GM18867 (cell line): ENCODE measurements at regions not wholly inside any gene's neighbourhood (a gene's known extent, or its start where the extent isn't known, plus 50 kb on each side); places are given as distances from the start of the nearest gene placed in this dataset.

Experiments
- ATAC-seq: cut with Tn5 transposase; IDR thresholded peaks from one replicate; pipeline ENCODE4 v1.9.1; 2021; ENCODE audit warnings: mild to moderate bottlenecking, moderate library complexity; ENCODE audit not compliant: unreplicated experiment

DNA sequence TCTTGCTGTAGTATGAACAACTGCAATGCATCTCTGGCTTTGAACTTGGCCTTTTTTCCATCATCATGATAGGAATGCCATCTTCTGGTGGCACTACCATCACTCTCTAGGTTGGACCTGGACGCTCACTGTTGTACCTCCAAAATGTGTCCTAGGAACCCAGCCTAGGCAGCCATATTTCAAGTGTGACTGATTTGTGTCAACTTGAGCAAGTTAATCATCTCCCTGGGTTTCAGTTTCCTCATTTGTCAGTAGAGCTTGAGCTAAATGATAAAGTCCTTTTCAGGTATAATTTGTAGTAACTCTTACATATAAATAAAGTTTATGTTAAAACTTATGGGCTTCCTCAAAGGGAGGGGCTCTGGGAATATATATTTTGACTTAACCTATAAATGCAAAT is 241.7 kb upstream of the CEP162 start:
- no peak for ATAC-seq

DNA sequence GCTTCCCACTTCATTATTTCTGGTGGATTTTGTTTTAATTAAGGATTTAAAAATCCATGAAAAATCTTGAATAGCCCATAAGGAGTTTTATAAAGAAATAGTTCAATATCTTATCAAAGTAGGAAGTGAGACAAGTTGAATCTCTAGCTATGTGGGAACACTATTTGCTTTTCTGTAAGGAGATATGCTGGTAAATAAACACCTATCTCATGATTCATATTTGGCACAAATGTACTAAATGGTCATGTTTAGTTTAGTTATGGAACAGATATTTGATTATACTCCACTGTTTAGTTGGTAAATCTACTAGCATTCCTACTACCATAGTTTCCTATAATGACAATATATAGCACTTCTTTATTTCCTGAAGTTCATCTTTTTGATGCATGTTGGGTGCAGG is 239.9 kb upstream of the CEP162 start:
- ATAC-seq, result no peak

DNA sequence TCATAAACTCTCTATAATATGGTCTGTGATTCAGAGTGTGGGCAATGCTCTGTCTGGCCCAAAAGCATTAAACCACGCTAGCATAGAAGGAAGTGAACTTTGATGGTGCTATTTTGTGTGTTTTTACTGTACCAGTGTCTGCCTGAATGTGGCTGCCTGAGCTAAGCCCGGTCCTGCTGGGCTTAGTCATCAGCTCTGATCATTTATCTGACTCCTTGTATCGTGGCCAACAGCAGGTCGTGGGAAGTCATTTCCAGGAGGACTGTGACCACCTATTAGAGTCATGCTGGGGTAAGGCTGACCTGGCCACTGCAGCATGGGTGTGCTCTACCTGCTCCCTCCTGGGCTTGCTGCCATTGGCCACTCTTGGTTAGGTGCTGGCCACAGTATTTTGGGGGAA is 239.1 kb upstream of the CEP162 start:
- no peak for ATAC-seq

DNA sequence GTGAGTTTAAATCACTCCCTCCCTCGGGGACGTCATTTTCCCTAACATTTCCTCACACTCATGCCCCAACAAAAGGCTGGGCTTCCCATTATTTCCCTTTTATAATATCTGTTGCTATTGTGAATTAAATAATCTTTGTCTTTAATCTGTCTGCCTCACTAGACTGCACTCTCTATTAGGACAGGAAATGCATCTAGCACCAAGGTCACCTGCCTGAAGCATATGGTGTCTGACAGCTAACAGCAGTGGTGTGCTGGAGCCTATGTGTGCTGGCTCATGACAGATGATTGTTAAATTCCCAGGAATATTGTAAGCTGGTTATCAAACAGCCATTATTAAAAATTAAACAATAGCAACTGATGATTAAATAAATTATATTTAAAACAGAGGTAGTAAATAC is 237.0 kb upstream of the CEP162 start:
- ATAC-seq, result no peak

DNA sequence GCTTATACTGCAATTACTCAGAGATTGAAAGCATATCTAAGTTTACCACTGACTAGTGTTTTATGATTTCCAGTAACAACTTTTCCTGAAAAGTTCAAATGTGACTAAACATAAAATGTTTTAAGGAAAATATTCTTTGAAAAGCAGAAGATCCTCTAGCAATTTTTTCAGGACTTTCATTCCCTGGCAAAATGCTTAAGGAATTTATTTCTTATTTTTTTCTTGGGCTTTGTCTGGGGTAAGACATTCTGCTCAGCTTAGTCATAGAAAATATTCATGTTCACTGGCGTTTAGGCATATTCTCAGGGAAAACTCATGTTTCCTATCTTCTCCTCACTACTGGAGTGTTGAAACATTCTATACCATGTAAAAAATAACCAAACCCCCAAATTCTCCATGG is 235.3 kb upstream of the CEP162 start:
- no peak for ATAC-seq

DNA sequence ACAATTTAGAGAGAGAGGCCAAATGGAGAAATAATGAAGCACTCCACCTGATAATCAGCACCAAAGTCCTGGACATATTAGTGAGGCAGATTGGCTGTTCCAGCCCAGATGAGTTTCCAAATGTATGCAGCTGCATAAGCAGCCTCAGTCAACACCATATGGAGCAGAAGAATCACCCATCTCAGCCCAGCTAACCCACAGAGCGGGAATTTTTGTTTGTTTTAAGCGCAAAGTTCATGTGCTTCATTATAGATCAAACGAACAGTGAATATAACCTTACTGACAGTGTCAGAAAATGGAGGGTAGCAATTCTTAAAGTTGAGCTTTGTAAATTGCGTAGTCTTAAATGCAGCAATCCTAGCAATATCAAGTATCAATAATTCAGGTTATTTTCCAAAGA is 234.0 kb upstream of the CEP162 start:
- no peak for ATAC-seq

DNA sequence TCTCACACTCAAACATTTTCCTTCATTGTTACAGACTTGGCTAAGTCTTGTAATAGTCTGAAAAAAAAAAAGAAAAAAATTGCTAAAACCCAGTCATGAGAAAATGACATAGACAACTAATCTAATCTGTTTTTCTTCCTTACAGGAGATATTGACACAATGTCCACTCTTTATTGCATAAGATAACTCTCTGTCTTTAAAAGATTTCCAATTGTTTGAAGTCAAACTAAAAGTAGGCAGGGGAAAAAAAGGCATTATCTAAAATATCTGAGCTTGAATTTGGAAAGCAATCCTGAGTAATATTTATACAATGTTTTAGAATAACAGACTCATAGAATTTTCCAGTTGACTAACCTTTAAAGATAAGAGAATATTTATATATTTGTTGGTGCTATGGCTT is 233.0 kb upstream of the CEP162 start:
- ATAC-seq, result no peak

DNA sequence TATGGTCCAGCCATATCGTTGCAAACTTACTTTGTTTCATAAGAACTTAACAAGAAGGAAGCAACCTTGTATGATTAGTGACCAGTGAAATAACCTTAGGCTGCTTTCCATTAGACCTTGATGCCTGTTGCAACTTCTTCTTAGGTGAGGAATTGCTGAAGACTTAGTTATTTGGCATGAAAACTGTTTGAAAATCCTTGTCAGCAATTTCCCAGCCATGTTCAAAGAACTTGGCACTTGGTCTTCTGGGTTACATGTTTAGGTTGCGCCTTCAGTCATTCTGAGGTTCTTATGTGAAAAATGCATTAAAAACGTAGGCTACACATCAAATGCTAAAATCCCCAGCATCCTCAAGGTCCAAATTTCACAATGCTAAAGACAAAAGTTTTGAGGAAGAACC is 232.0 kb upstream of the CEP162 start:
- no peak for ATAC-seq

DNA sequence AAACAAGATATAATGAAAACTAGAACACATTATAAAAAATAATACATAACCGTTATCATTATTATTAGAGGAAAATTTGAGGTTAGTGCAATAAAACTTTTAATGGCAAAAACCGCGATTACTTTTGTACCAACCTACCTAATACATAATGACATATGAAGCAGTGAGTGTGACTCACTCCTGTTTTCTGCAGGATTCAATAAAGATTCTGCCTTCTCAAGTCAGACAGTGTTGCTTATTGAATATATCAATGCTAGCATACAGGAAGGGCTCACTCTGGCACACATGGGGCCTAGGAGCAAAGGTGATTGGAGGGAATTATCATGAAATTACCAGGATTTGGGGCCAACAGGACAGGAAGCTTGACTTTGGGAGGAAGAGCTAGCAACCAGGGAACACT is 230.8 kb upstream of the CEP162 start:
- ATAC-seq, result no peak

DNA sequence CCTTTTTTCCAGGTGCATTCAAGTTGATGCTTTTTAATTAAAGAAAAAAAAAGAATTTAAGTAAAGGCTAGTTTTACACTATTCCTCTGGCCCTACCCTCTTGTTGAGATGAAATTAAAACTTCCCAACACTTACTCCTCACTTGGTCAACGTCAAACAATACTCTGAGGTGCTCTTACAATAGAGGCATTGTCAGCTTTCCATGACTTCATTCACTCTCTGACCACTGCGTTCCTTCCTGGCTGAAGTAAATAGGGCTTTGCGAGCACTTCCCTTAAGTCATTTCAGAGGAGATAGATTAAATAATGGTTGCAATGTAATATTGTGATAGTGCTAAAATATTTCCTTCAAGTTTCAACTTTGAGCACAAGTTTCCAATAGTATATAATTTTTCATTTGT is 229.8 kb upstream of the CEP162 start:
- ATAC-seq, result no peak

DNA sequence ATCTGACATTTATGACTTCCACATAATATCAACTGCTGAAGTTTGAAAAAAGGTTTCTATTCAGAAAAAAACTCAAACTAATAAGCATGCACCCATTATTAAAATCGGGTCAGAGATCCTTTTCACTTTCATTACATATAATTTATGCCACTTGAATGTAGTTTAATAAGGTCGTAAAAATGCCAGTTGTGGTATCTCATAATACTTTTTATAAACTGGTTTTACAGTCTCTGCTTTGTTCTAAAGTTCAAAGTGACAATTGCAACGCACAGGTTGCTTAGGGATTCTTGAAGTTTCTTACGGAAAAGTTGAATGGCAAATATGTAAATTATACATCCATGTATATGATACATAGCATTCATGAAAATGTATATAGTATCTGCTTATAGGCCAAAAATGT is 229.4 kb upstream of the CEP162 start:
- no peak for ATAC-seq

DNA sequence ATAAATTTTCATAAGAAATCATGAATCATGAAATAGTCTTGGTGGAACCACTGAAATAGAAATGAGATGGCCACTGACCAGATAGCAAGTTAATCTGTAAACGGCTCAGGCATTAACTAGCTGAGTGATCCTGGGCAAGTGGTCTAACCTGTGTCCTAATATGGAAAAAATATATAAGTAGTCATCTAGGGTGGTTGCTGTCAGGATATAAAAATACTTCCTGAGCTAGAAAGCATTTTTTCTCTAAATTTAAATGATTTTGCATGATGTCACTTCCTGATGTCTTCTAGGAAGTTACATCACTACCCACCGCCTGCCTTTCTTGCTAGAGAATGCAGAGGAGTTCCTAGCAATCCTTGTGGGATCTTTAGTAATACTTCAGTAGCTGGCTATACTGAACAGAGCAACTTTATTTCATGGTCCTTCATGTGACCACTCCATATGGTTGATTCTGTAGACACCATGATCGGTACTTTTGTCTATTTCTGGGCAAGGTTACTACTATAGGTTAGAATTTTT is 228.1 kb upstream of the CEP162 start:
- no peak for ATAC-seq

DNA sequence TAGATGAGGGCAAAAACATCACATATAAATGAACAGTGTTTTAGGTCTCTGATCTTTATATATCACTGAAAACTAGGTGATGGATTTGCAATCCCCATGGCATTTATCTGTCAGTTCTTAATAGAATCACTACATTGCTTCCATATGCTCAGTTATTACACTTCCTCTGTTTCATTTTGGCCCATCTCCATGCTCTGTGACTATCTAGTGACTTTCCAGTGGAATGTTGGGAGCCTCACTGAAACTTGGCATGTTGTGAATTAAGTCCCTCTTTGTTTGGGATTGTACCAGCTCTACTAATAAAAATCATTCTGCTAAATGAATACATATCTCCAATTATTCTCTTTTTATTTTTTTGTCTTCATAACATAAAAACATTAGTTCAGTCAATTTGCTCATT is 226.1 kb upstream of the CEP162 start:
- no peak for ATAC-seq

DNA sequence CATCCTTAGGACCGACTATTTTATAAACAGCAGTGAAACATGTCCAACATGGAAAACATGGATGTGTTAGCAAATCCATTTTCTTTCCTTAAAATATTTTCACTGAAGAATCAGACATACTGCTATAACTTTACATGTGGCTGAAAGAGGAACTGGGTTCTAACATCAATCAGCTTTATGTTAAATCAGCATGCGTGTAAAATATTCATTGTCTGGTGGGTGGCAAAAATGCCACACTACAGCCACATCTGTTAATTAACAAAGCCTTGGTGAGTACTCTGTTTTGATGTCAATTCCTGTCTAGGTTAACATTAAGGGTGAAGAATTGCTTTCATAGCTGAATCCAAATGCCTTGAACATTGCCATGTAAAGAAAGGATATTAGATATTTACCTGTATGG is 222.6 kb upstream of the CEP162 start:
- ATAC-seq, result no peak

DNA sequence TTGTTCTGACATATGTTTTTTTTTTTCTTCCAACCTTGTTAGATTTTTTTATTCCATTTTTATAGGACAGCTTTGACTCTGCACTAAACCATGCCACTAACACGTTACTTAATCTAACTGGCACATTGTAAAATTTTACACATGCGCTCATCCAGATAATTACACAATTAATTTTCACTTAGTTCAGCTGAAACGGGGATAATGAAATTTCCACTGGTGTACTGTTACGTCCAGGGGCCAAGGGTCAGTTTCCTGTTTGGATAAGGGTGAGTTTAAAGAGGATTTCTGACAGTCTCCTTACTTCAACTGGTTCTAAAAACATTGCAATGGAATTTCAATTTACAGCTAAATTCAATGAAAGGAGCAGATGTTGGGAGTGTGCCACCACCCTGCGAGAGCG is 221.8 kb upstream of the CEP162 start:
- no peak for ATAC-seq

DNA sequence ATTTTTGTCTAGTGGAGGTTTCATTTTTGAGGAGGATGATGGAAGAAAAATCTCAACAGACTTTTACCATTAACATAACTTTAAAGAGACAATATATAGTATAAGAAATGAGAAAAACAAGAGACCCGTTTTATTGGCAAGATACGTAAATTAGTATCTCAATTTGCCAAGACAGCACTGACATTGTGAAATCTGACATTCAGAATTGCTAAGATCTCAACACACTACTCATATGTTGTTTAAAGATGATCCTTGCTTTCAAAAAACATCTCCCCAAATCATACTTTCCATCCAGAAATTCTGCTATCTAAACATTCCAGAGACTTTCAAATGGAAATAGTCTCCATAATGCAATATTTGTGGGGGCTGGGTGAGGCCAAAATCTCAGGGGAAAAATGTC is 220.9 kb upstream of the CEP162 start:
- ATAC-seq, result no peak

DNA sequence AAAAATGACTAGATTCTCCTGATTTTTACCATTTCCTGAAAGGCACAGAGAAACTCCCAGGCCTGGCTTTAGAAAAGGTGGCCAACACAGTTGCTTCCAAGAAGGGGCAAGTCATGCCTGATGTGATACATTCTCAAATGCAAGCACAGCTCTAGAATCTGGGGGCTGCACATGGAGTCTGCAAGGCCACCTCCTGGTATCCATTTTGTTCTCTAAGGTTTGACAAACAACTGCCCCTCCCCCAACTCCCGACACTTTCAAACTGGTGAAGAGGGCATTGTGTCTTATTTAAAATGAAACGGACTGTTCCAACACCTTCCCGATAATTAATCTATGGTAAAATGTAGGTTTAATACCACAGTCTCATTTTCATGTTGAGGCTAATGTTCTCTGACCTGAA is 220.2 kb upstream of the CEP162 start:
- ATAC-seq, result no peak

DNA sequence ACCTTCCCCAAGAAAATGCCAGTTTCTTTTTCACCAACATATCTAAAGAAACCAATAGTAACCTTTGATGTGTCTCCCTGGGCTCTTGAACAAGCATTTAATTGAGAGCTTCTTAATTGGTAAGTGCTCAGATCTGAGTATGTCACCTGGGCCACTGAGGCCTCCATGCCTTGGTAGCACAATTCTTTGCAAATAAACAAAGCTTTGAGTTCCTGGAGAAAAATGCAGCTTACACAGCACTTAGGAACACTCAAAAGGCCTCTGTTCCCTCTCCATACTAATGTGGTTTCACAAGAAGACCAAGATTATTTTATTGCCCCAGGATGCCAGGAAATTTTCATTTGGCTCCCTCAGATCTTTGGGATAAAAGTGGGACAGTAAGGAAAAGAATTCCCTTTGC is 217.6 kb upstream of the CEP162 start:
- ATAC-seq, result no peak

DNA sequence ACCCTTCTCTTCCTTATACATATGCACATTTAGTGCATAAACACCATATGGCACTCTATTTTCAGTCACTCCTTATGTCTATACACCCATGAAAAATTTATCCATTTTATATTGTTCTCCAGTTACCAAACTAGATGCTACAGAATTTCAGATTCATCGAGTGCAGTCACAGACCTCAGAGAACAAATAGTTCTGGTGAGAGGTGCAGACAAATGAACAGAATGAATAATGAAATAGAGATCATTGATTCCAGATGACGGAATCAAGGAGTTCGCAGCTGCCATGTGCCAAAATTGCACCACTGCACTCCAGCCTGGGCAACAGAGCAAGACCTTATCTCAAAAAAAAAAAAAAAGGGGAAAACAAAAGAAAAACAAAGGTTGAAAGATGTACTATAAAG is 214.8 kb upstream of the CEP162 start:
- ATAC-seq, result no peak

DNA sequence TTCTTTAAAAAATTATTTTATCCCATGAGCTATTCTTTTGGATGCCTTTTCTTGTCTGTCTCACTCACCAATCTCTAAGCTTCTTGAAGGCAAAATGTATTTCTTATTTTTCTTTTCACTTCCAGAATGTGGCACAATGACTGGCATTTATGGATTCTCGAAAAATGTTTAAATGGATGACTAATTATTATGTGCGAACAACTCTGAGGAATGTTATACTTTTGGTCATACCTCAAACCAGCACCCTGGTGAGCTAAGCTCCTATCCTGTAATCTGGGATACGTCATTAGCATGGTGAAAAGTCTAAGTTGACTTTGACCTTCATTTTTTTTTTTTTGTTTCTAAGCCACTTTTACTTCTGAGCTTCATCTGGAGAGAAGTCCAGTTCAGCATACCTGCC is 214.0 kb upstream of the CEP162 start:
- no peak for ATAC-seq

DNA sequence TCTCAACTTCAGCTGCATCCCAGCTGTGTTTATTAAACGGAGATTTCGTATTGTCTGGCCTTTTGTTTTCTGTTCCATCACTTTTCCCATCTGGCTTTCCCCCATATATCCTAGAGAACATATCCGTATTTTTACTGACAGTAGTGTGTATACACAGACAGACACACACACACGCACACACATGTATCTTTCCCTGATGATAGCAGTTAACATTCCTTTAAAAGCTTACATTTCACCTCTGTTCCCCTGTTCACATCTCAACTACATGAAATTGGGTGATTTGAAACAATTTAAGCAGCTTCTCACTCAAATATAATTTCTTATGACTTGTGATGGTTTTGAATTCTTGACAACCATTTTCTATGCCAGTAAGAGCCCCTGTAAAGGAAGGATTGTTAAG is 207.1 kb upstream of the CEP162 start:
- no peak for ATAC-seq

DNA sequence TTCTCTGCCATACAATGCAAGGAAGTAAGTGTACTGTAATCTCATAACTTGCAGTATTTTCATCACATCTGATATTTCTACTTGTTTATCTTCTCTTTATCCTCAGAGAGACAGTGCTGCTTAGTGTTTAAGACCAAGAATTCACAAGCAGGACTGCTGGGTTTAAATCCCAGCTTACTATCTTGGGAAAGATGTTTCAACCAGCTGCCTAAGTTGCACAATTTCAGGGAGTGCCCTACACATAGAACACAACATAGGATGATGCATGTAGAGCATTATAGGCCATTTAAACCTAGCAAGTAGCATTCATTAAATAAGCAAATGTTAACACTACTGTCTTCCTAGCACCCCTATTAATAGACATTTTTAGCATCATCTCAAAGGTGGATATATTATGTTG is 205.2 kb upstream of the CEP162 start:
- ATAC-seq, result no peak

DNA sequence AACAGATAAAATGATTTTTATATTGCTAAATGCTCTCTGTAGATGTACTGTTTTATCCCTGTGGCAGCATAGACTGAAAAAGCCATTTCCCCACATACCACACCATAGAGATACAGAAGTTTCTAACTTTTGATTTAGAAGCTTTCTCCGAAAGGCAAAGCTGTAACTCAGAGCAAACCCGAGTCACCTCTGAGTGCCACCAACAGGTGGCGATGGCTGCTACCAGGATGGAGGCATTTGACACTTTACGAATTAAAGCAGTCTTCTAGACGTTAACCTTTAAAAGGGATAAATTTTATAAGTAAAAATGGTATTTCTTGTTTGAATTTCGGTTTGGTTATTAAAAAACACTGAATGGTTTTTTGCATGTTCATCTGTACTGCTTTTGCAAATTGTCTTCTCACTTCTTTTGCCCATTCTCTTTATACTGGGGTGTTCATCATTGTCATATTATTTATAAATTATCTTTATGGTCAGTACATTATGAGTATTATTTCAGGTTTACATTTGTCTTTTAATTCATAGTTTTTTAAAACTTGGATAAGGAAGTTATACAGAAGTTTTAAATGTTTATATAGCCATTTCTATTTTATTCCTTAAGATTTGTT is 201.0 kb upstream of the CEP162 start:
- ATAC-seq, result peak; percentile 80
